Keratinocyte (primary cell): ENCODE measurements at regions not wholly inside any gene's neighbourhood (a gene's known extent, or its start where the extent isn't known, plus 50 kb on each side); places are given as distances from the start of the nearest gene placed in this dataset.
"Not testable (repeated sequence)": the region's sequence is repeated elsewhere in the genome, so short reads cannot be mapped to it uniquely, and the experiment has no call there.

ENCODE experiments used
- DNase-seq: peaks from one replicate; pipeline ENCODE4 v3.0.0-alpha.2; 2011; ENCODE audit warnings: low read depth, missing footprints, low spot score
- FAIRE-seq: peaks from 2 replicates; lab custom pipeline; 2011; peaks lifted over from hg19 to GRCh38; lab: Jason Lieb, UNC
- H2AFZ ChIP-seq: 2 replicates; pipeline ENCODE4 v1.6.0; 2012; ENCODE audit warnings: low read length, control low read depth, inconsistent platforms; ENCODE audit not compliant: control insufficient read depth
- H3K27ac ChIP-seq: 2 replicates; pipeline ENCODE4 v1.5.1; 2011; ENCODE audit warnings: low read length; ENCODE audit not compliant: control insufficient read depth, insufficient read depth
- H3K27me3 ChIP-seq: 3 replicates; pipeline ENCODE4 v1.6.0; 2011; ENCODE audit warnings: low read length; ENCODE audit not compliant: control insufficient read depth, insufficient read depth; ENCODE audit errors: extremely low read depth
- H3K36me3 ChIP-seq, 2 experiments: 2 replicates in 1 of 2; 3 replicates in 1 of 2; pipeline ENCODE4 v1.5.1; 2011; ENCODE audit warnings: low read length in 2 of 2, mild to moderate bottlenecking in 1 of 2; ENCODE audit not compliant: control insufficient read depth in 2 of 2, insufficient read depth in 2 of 2; ENCODE audit errors: extremely low read depth in 1 of 2
- H3K4me1 ChIP-seq: 3 replicates; pipeline ENCODE4 v1.5.1; 2011; ENCODE audit warnings: low read length; ENCODE audit not compliant: control insufficient read depth, insufficient read depth; ENCODE audit errors: extremely low read depth
- H3K4me2 ChIP-seq: 3 replicates; pipeline ENCODE4 v1.6.0; 2011; ENCODE audit warnings: low read depth, low read length; ENCODE audit not compliant: control insufficient read depth, insufficient read depth; ENCODE audit errors: extremely low read depth
- H3K4me3 ChIP-seq, 3 experiments: fragments of 200-600 bp in 1 of 3; sonication (generic) in 1 of 3; 2 replicates in 2 of 3; 3 replicates in 1 of 3; pipeline ENCODE4 v1.5.1; 2011 to 2016; ENCODE audit warnings: low read length in 3 of 3, mild to moderate bottlenecking in 3 of 3, control low read depth in 2 of 3, inconsistent platforms in 1 of 3, low read depth in 1 of 3, mixed read lengths in 1 of 3, mixed run types in 1 of 3, moderate library complexity in 1 of 3; ENCODE audit not compliant: control insufficient read depth in 2 of 3, insufficient read depth in 2 of 3; ENCODE audit errors: extremely low read depth in 1 of 3
- H3K79me2 ChIP-seq: 2 replicates; pipeline ENCODE4 v1.6.0; 2012; ENCODE audit warnings: low read length; ENCODE audit not compliant: control insufficient read depth, insufficient read depth
- H3K9ac ChIP-seq: 3 replicates; pipeline ENCODE4 v1.6.0; 2011; ENCODE audit warnings: low read length; ENCODE audit not compliant: control insufficient read depth, insufficient read depth; ENCODE audit errors: extremely low read depth
- H3K9me1 ChIP-seq: 3 replicates; pipeline ENCODE4 v1.6.0; 2011; ENCODE audit warnings: low read length; ENCODE audit not compliant: control insufficient read depth, insufficient read depth; ENCODE audit errors: extremely low read depth
- H3K9me3 ChIP-seq: 2 replicates; pipeline ENCODE4 v1.5.1; 2012; ENCODE audit warnings: low read depth, low read length; ENCODE audit not compliant: control insufficient read depth
- H4K20me1 ChIP-seq: 3 replicates; pipeline ENCODE4 v1.6.0; 2011; ENCODE audit warnings: low read length; ENCODE audit not compliant: control insufficient read depth, insufficient read depth; ENCODE audit errors: extremely low read depth
- EZH2 ChIP-seq: IDR thresholded peaks from one replicate; pipeline ENCODE4 v1.6.1; 2012; ENCODE audit warnings: inconsistent platforms, mild to moderate bottlenecking, low read length, moderate library complexity
- dilution Hi-C: fragments of 300-500 bp; cut with MboI; formaldehyde crosslinking; loops from one replicate; pipeline ENCODE4 v1.7.0; 2020; ENCODE audit warnings: low sequenced_read_pairs; ENCODE audit not compliant: extremely low pct_ligation_motif_present
- TF ChIP-seq, protein P1 (sequence below), 3 experiments: IDR thresholded peaks in 1 of 3; conservative IDR thresholded peaks in 1 of 3; optimal IDR thresholded peaks in 1 of 3; 2 replicates in 2 of 3; 3 replicates in 1 of 3; pipeline versions ENCODE3 to v1.5.1; 2011; ENCODE audit warnings: low read length in 3 of 3, mild to moderate bottlenecking in 3 of 3, moderate library complexity in 2 of 3, control low read depth in 1 of 3, inconsistent platforms in 1 of 3; ENCODE audit not compliant: insufficient read depth in 2 of 3; ENCODE audit errors: extremely low read depth in 1 of 3

DNA sequence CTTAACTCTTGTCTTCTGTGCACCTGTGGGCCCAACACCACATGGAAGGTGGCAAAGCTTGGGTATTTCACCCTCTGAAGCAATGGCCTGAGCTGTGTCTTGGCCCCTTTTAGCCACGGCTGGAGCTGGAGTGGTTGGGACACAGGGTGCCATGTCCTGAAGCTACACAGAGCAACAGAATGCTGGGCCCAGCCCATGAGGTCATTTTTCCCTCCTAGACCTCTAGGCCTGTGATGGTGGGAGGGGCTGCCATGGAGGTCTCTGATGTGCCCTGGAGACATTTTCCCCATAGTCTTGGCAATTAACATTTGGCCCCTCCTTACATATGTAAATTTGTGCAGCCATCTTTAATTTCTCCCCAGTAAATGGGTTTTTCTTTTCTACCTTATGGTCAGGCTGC, 620.8 kb downstream of the RFPL4B start:
- Histone ChIP-seq H3K9ac (no peak overlapping the region), H3K79me2 (no peaks in the 10 kb centered on the region), H2AFZ (no peak overlapping the region), H3K9me1 (no peaks in the 10 kb centered on the region), H3K4me1 (no peaks in the 10 kb centered on the region), H3K4me3 (no peak overlapping the region), H3K27me3 (no peaks in the 10 kb centered on the region), H3K4me2 (no peak overlapping the region), H3K36me3 (no peaks in the 10 kb centered on the region), H3K27ac (no peak overlapping the region), H4K20me1 (no peaks in the 10 kb centered on the region), H3K9me3 (no peaks in the 10 kb centered on the region)
- DNase-seq (no peak), FAIRE-seq (no peak)
- TF ChIP-seq EZH2: no peak
- TF ChIP-seq, protein P1, sequence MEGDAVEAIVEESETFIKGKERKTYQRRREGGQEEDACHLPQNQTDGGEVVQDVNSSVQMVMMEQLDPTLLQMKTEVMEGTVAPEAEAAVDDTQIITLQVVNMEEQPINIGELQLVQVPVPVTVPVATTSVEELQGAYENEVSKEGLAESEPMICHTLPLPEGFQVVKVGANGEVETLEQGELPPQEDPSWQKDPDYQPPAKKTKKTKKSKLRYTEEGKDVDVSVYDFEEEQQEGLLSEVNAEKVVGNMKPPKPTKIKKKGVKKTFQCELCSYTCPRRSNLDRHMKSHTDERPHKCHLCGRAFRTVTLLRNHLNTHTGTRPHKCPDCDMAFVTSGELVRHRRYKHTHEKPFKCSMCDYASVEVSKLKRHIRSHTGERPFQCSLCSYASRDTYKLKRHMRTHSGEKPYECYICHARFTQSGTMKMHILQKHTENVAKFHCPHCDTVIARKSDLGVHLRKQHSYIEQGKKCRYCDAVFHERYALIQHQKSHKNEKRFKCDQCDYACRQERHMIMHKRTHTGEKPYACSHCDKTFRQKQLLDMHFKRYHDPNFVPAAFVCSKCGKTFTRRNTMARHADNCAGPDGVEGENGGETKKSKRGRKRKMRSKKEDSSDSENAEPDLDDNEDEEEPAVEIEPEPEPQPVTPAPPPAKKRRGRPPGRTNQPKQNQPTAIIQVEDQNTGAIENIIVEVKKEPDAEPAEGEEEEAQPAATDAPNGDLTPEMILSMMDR (optimal IDR thresholded peaks at IDR 0.05 in 1 of 3, IDR thresholded peaks at IDR 0.05 in 1 of 3, conservative IDR thresholded peaks at IDR 0.05 in 1 of 3; ENCODE audit: extremely low read depth in 1 of 3, insufficient read depth in 2 of 3, low read length in 3 of 3): no peak
- dilution Hi-C loops: no loop called here

GRCh38 chr6:112971651-112972050, 624.5 kb downstream of the RFPL4B start:
- H3K9ac ChIP-seq: no peak overlapping the region
- H4K20me1 ChIP-seq: no peaks in the 10 kb centered on the region
- TF ChIP-seq EZH2: no peak
- no peak overlapping the region for H3K27ac ChIP-seq
- H2AFZ ChIP-seq: no peak overlapping the region
- dilution Hi-C loops: no loop called here
- DNase-seq: no peak
- no peaks in the 10 kb centered on the region for H3K36me3 ChIP-seq
- no peaks in the 10 kb centered on the region for H3K9me1 ChIP-seq
- H3K4me3 ChIP-seq: no peak overlapping the region
- no peaks in the 10 kb centered on the region for H3K27me3 ChIP-seq
- no peaks in the 10 kb centered on the region for H3K9me3 ChIP-seq
- no peak overlapping the region for H3K4me2 ChIP-seq
- H3K4me1 ChIP-seq: no peaks in the 10 kb centered on the region
- no peak for FAIRE-seq
- H3K79me2 ChIP-seq: no peaks in the 10 kb centered on the region

DNA sequence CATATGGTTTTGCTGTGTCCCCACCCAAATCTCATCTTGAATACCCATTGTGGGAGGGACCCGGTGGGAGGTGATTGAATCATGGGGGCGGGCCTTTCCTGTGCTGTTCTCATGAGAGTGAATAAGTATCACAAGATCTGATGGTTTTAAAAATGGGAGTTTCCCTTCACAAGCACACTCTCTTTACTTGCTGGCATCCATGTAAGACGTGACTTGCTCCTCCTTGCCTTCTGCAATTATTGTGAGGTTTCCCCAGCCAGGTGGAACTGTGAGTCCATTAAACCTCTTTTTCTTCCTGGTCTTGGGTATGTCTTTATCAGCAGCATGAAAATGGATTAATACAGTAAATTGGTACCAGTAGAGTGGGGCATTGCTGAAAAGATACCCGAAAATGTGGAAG, 627.8 kb downstream of the RFPL4B start:
- H3K4me3 ChIP-seq, H3K79me2 ChIP-seq, DNase-seq, H4K20me1 ChIP-seq, H3K9ac ChIP-seq, dilution Hi-C loops, H3K27me3 ChIP-seq, H3K4me1 ChIP-seq, H3K9me1 ChIP-seq, H3K9me3 ChIP-seq, FAIRE-seq, H3K36me3 ChIP-seq, H3K27ac ChIP-seq, H3K4me2 ChIP-seq, H2AFZ ChIP-seq: not testable (repeated sequence)

DNA sequence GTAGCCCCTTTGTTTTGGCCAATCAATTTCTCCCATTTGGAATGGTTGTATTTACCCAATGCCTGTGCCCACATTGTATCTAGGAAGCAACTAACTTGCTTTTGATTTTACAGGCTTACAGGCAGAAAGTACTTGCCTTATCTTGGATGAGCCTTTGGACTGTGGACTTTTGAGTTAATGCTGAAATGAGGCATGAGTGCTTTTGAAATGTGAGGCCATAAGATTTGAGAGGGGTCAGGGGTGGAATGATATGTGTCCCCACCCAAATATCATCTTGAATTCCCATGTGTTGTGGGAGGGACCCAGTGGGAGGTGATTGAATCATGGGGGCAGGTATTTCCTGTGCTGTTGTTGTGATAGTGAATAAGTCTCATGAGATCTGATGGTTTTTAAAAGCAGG, 629.4 kb downstream of the RFPL4B start:
- H3K27me3 ChIP-seq, FAIRE-seq, H2AFZ ChIP-seq, H4K20me1 ChIP-seq, H3K9ac ChIP-seq, H3K36me3 ChIP-seq, H3K27ac ChIP-seq, DNase-seq, dilution Hi-C loops, H3K4me1 ChIP-seq, H3K4me2 ChIP-seq, H3K9me1 ChIP-seq, H3K9me3 ChIP-seq, H3K79me2 ChIP-seq, H3K4me3 ChIP-seq: not testable (repeated sequence)
